ENCODE measurements at regions not wholly inside any gene's neighbourhood (a gene's known extent, or its start where the extent isn't known, plus 50 kb on each side); places are given as distances from the start of the nearest gene placed in this dataset.

DNA sequence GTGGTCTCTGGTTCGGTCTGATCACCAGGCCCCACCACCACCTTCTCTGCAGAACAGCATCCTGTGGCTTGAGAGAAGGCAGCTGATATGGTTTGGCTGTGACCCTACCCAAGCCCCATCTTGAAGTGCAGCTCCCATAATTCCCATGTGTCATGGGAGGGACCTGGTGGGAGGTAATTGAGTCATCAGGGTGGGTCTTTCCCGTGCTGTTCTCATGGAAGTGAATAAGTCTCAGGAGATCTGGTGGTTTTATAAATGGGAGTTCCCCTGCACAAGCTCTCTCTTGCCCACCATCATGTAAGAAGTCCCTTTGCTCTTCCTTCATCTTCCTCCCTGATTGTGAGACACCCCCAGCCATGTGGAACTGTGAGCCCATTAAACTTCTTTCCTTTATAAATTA is 352.3 kb upstream of the CDH5 start:
- Histone ChIP-seq H3K4ac (replicated peaks; ENCODE audit: insufficient read length, low read depth, low read length) (no peak overlapping the region), H2BK20ac (ENCODE audit: low read length) (no peak overlapping the region), H3K14ac (ENCODE audit: insufficient read length) (no peak overlapping the region), H3K23ac (ENCODE audit: insufficient read length) (no peak overlapping the region), H4K20me1 (replicated peaks in 1 of 2; ENCODE audit: control insufficient read depth in 1 of 2, insufficient read depth in 2 of 2, low read length in 2 of 2) (no peaks in the 10 kb centered on the region), H4K5ac (ENCODE audit: insufficient read length, low read depth, low read length) (no peak overlapping the region), H3K18ac (ENCODE audit: extremely low read depth, low read length) (no peak overlapping the region), H3K4me3 (ENCODE audit: extremely low read depth in 1 of 4, insufficient read depth in 2 of 4, low read depth in 3 of 4, low read length in 4 of 4) (no peak overlapping the region), H2AFZ (ENCODE audit: low read length) (no peak overlapping the region), H2BK5ac (ENCODE audit: low read depth, low read length) (no peak overlapping the region), H3K9ac (replicated peaks in 1 of 4; ENCODE audit: extremely low read depth in 1 of 4, low read depth in 3 of 4, low read length in 3 of 4) (no peak overlapping the region), H2BK120ac (replicated peaks; ENCODE audit: low read depth, low read length) (no peak overlapping the region), H2AK5ac (ENCODE audit: low read depth, low read length) (no peak overlapping the region), H3K9me3 (ENCODE audit: insufficient read depth in 2 of 2, low read depth in 1 of 2, low read length in 1 of 2) (no peaks in the 10 kb centered on the region), H2BK15ac (ENCODE audit: low read length) (no peak overlapping the region), H3K27me3 (replicated peaks in 1 of 4; ENCODE audit: control insufficient read depth in 3 of 4, extremely low read depth in 1 of 4, insufficient read depth in 3 of 4, low read length in 3 of 4) (no peaks in the 10 kb centered on the region), H3K4me2 (ENCODE audit: insufficient read depth in 1 of 2, low read depth in 2 of 2, low read length in 2 of 2) (no peak overlapping the region), H2BK12ac (ENCODE audit: low read depth, low read length) (no peak overlapping the region), H3K27ac (ENCODE audit: low read depth, low read length) (no peak overlapping the region), H3K56ac (replicated peaks; ENCODE audit: insufficient read length, low read depth, low read length) (no peak overlapping the region), H4K8ac (ENCODE audit: extremely low read depth, insufficient read depth, low read length) (no peak overlapping the region), H3K4me1 (replicated peaks in 1 of 4; ENCODE audit: control insufficient read depth in 3 of 4, insufficient read depth in 4 of 4, low read length in 3 of 4) (no peaks in the 10 kb centered on the region), H4K91ac (replicated peaks; ENCODE audit: insufficient read length, low read length) (no peak overlapping the region), H3K79me2 (ENCODE audit: control insufficient read depth in 1 of 2, insufficient read depth in 2 of 2, low read length in 2 of 2) (no peaks in the 10 kb centered on the region), H3K36me3 (ENCODE audit: control insufficient read depth in 2 of 4, insufficient read depth in 4 of 4, low read length in 3 of 4) (no peaks in the 10 kb centered on the region), H3K79me1 (ENCODE audit: low read depth, low read length) (no peaks in the 10 kb centered on the region), H3K23me2 (ENCODE audit: low read depth, low read length) (no peaks in the 10 kb centered on the region)
- TF ChIP-seq SIX5 (IDR thresholded peaks at IDR 0.05; ENCODE audit: low read depth, low read length), result no peak
- no peak for TF ChIP-seq GABPA (IDR thresholded peaks at IDR 0.05; ENCODE audit: borderline replicate concordance, insufficient read depth, low read length)
- TF ChIP-seq KDM4A (IDR thresholded peaks at IDR 0.05; ENCODE audit: low read depth, low read length, severe bottlenecking), result no peak
- TF ChIP-seq CBX5 (IDR thresholded peaks at IDR 0.05; ENCODE audit: low read depth, low read length), result no peak
- FAIRE-seq (no peak), DNase-seq (ENCODE audit: low read depth in 1 of 2, low spot score in 2 of 2) (no peak)
- CTCF ChIA-PET (ENCODE audit: partially characterized antibody), result interaction anchor here (1.3 kb wide), 1 partner anchor 11 kb away, joined by 5 read pairs; no protein-coding TSS in a partner anchor
- WGBS, 2 experiments (ENCODE audit: extremely low coverage in 1 of 2, insufficient coverage in 1 of 2, insufficient read length in 1 of 2, insufficient replicate concordance in 2 of 2, low coverage in 1 of 2, low lambda C conversion rate in 2 of 2, missing lambda C conversion rate in 1 of 2), result 97% methylated on average over 2 of the region's 2 CpGs; no CpG with 5 or more reads in 1 of the 2 experiments
- POLR2A ChIA-PET (ENCODE audit: partially characterized antibody), result no interaction called here

Data from H1 (cell line).